ENCODE measurements at regions not wholly inside any gene's neighbourhood (a gene's known extent, or its start where the extent isn't known, plus 50 kb on each side); places are given as distances from the start of the nearest gene placed in this dataset.
"Not testable (repeated sequence)": the region's sequence is repeated elsewhere in the genome, so short reads cannot be mapped to it uniquely, and the experiment has no call there.

DNA sequence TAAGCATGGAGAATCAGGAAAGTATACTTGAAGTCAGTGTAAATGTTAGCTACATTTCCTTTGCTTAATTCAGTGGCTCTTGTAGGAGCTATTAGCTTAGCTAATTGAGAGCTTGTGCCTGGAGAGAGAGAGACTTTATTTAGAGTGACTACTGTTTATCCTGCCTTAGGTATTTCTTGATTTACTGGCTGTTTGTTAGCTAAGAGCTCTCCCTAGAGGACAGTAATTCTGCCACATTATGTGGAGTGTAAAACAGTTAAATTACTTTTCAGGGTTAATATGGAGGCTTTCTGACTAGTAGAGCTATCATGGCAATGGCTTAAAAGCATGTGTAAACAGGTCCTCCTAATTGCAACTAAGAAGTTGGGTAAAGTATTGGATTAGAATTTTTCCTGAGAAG lies 306.5 kb upstream of the TECRL start:
- FAIRE-seq = no peak

DNA sequence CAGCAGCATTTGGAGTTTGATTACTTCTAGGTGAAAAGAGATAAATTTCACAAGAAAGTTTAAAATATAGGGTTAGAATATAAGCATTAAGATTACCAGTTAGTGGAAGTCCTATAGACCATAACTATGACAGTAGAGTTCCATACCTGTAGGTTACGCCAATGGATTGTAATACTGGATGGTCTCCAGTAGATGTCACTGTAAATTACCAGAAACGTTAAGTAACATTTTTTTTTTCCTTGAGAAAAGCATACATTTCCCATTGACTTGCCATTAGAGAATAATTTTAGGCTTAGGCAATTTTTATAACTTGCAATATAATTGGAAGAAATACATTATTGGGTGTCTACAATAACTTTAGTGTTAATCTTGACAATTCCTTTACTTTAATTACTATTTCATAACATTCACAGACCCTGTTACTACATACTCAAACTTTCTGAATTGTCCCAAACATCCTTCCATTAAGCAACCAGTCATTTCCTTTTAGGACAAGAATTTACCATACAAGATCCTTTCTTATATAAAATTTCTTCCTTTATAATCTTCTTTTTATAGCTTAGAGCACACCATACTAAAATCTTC lies 304.1 kb upstream of the TECRL start:
- FAIRE-seq = peak; percentile 75

DNA sequence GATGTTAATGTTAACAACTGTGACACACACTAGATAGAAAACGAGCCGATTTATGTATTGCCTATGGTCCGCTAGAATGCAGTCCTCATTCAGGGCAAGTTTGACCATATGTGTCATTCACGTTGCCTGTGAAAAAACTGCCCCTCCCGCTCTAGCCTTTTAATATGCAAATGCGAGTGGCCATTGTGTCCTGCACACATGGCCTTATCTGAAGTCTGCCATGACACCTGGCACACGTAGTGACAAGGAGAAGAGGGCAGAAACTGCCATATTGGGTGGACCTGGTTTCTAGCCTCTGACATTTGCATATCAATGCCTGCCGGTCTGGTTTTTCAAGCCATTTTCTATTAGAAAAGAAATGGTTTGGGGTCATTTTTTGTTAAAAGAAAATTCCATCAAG lies 303.3 kb upstream of the TECRL start:
- FAIRE-seq = no peak

DNA sequence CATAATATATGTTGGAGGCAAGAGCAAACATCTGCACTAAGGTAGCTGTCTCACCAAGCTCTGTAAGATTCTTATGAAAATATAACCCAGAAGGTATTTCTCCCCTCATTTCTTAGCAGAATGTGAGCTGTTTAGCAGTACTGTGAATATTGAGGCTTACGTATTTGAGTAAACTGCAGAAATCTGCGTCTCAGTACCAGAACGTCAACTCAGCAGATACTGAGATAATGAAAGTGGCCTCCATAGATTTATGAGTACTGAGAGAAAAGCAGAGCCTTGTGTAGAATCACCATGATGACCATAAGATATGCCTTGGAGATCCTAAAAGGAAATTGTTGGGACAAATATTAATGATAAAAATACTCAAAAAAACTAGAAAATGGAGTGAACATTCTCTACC lies 296.7 kb upstream of the TECRL start:
- no peak for FAIRE-seq

DNA sequence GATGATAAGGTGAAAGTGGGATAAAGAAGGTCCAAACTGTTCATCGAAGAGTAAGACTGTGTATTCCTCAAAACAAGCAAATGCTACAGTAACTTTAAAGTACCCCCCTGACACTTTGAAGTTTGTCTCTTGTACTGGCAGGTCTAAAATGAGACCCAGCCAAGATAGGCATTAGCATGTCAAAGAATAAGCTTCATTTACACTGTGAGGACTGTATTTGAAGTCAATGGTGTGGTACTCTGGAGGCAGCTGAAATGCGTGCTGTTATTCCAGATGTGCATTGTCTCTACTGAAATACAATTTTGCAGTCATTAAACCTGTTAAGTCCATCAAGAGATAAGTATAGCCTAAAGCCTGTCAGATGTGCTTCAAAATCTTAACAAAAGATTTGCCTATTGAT lies 288.9 kb upstream of the TECRL start:
- FAIRE-seq = no peak

DNA sequence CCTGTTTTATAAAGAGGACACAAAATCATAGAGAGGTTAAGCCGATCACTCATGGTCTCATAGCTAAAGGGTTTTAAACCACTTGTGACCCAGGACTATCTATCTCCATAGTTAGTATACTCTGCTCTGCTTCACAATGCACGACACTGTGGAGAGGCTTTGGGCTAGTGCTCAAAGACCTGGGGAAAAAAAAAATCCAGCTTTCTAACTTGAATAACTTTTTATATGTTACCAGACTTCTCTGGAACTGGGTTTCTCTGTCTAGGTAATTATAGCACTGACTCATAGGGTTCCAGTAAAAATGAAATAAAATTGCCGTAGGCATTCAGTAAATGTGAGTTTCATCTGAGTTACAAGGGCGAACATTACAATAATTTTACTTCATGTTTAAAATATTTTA lies 273.7 kb upstream of the TECRL start:
- no peak for FAIRE-seq

DNA sequence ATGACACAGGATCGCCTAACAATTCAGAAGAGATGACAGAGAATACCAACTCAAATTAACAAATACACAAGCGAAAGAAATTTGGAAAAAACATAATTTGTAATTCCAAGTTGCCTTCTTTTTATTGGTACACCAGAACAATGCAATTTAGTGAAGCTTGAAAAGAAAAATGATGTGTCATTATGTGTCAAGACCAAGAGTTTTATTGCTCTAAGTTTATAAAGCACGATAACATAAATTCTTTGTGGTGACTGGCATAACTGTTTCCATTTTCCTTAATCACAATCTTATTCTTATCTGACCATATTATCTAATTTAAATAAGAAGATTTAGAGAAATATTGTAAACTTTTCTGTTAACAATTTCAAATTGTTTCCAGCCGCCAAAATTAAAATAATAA lies 273.2 kb upstream of the TECRL start:
- FAIRE-seq = no peak

DNA sequence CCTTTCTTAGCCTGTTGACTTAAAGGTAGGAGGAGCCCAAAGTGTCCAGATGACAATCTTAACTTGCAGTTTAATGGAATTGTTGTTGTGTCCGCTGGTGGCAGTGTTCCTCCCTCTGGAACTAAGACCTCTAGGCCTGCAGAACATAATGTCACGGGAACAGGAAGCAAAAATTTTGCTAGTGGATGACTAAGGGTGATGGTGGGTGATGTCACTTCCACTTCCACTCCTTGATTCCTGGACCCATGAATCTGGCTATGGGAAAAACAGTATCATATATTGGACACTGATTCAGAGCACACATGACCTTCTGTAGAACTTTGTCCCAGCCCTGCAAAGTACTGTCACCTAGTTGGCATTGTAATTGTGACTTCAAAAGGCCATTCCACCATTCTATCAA lies 263.9 kb upstream of the TECRL start:
- not testable (repeated sequence) for FAIRE-seq

DNA sequence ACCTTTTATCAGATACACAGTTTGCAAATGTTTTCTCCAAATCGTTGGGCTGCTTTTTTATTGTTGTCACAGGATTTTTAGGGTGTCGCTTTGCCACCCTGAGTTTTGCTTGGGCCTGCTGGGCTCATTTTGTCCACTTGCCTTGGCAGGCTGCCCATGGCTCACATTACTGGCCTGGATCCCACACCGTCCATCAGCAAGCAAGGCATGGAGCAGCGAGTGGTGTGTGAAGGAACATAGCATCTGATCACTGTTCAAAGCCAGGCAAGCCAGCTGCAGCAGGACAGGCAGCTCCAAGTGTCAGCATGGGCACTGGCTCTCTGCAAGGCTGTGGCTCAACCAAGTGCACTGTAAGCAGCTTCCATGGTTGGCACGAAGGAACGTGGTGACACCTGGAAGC lies 261.4 kb upstream of the TECRL start:
- no peak for FAIRE-seq

DNA sequence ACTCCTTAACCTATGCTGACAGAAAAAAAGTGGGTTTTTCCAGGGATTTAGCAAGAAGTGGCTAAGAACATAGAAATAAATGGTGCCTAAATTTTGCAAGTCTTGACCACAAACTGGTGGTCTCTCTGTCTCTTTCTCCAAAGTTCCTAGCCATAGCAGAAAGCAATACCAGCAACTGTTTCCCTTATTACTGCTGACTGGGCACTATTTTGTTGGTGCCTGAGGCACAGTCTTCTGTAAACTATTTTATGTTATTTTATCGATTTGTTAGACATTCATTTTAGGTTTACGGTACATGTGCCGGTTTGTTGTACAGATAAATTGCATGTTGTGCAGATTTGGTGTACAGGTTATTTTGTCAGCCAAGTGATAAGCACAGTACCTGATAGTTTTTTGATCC lies 234.6 kb upstream of the TECRL start:
- FAIRE-seq = no peak

DNA sequence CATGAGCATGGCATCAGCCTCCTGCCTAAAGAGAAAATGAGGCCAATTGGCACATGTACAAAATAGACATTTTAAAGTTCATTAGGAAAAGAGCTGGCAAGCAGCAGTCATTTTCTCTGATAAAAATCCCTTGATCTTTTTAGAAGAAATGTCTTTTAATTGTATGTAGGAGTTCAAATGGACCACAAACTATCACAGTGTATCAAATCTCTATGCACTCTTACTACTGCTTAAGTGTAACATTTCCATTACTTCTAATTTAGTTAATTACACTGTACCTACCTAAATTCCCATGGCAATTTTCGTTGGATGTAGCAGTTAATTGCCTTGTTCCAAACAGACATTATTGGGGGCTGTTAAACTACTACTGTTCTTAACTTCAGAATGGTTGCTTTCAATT lies 233.7 kb upstream of the TECRL start:
- no peak for FAIRE-seq

DNA sequence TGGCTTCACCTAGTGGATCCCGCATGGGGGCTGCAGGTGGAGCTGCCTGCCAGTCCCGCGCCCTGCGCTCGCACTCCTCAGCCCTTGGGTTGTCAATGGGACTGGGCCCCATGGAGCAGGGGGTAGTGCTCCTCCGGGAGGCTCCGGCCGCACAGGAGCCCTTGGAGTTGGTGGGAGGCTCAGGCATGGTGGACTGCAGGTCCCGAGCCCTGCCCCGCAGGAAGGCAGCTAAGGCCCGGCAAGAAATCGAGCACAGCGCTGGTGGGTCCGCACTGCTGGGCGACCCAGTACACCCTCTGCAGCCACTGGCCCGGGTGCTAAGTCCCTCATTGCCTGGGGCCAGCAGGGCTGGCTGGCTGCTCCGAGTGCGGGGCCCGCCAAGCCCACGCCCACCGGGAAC lies 231.2 kb upstream of the TECRL start:
- FAIRE-seq = not testable (repeated sequence)

DNA sequence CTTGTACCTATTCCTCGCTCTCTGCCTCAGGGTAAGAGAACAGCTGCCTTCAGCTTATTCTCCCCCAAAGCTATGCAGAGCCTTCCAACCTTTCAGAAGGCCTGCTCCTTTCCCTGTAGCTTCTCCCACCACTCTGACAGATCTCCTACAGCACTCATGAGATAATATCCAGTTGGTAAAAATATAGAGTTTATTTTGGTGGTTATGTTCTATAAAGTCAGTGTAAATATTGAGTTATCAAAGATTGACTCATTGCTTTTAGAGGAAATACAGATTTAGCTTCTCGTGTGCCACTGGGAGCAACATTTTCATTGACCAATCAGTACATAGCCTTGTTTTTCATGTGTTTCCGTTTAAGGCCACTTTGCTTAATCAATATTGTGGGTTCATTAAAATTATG lies 216.2 kb upstream of the TECRL start:
- no peak for FAIRE-seq

DNA sequence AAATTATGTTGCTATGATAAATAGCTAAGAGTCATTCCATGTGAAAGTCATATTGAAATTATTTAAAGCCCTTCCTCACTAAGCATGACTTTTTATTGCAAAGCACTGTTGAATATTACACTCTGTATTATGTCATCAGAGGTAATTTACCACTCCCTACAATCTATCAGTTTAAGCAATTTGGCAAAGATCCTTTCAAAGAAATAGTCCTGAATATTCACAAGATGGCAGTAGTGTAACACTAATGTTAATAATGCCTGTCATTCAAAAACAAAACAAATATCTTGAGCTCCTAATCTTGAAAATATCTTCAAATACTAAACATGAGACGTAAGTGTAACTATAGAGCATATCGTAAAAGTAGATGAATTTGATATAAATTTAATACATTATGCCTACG lies 208.6 kb upstream of the TECRL start:
- FAIRE-seq = peak; percentile 80

DNA sequence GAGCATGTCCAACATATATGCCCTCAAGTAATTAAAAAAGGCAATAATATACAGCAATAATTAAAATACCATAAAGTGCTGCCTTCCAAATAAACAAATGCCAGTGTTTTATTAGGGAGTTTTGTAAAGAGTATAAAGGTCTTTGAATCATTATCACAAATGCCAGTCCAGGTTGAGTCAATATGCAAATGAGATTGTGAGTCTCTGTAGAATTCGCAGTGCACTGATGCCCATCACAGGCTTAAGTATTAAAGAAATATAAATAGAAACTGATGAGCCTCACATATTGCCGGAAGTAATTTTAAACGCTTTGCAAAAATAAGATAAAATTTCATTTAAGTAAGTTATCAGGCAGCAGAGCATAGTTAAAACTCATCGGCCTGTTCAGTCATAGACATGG lies 205.0 kb upstream of the TECRL start:
- FAIRE-seq = no peak

DNA sequence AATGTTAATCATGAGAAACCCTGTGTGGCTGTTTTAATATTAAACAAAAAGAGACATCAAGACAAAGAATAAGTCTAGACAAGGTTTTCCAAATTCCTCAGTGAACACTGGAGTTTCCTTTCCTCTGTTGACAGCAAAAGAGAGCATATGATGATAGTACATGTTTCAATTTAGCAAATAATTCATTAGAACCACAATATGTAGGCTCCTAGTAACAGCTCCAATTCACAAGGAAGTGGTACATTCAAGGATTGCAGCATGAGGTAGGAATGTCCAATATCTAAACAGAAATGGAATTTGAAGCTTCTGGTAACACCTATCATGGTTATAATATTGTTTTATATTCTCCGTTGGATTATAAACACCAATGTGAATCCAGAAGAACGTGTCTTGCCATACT lies 203.8 kb upstream of the TECRL start:
- no peak for FAIRE-seq

DNA sequence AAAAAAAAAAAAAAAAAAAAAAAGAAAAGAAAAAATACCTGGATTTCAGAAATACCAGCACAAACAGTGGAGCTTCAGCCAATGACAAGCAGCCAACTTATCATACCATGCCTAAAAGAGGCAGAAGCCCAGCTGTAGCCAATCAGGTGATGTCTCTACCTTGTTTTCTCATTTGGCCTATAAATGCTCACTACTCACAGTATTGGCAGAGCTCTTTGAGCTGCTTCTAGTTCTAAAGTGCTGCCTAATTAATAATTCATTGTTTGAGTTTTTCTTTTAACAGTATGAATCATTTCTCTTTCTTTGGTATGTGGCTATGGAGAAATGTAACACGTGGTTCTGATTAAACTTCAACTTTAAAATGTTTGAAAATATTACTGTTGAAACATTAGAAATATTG lies 188.8 kb upstream of the TECRL start:
- no peak for FAIRE-seq

DNA sequence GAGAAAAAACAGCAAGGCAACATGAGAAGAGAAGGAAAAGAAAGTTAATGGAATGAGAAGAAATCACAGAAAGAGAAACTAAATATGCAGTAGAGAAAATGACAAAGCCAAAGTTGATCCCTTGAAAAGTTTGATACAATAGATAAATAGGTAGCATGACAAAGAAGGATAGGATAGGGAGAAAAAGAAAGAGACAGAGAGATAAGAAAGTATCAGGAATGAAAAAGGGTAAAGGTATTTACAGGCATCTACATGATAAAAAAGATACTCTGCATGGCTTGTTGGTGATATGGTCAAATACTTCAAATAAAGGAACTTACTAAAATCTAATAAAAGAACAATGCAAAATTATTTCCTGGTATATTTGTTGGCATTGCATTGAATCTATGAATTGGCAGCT lies 185.5 kb upstream of the TECRL start:
- no peak for FAIRE-seq

DNA sequence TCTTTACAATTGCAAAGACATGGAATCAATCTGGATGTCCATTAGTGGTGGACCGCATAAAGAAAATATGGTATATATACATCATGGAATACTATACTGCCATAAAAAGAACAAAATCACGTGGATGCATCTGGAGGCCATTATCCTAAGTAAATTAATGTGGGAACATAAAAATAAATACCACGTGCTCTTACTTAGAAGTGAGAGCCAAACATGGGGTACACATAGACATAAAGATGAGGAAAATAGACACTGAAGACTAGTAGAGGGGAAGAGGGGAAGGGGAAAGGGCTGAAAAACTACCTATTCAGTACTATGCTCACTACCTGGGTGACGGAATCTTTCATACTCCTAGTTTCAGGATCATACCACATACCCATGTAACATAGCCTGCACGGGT lies 179.3 kb upstream of the TECRL start:
- no peak for FAIRE-seq

DNA sequence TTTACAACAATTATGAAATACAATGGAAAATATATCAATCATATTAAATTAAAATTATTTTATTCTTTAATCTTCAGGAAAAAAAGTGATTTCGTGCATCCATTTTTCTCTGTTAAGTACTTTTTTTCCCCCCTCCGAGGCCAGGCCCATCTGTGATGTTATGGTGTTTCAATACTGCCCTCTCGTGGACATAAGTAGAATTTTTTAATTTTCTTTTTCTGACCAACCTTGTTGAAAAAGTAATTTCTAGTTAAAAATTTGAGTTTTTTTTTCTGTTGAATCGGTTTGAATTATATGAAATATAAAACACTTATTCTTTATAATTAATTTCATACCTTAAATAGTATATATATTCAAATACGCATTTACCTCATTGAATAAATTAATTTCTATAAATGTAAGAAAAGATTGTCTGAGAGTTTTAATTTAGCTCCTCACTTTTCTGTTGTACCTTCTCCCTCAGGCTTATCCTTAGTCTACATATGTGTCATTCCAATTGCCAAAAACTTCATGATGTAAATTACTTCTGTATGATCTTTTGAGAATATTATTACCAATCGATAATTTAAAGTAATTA lies 175.8 kb upstream of the TECRL start:
- peak; percentile 97 for FAIRE-seq

DNA sequence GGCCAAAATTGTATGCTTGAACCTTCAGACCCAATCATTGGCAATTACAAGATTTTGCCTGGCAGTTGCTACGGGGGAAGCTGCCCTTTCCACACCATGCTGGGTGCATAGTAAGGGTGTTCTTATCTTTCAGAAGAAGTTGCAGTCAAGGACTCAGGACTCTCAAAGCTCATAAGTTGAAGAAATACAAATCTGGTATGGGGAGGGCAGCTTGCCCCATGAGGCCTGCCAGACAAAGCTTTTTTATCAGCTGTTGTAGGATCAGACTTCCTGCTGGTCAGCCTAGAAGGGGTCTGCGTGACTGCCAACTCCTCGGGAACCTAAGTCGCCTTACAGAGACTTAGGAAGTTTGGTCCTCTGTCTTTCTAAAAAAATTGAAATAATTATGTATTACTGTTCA lies 174.9 kb upstream of the TECRL start:
- FAIRE-seq = no peak

DNA sequence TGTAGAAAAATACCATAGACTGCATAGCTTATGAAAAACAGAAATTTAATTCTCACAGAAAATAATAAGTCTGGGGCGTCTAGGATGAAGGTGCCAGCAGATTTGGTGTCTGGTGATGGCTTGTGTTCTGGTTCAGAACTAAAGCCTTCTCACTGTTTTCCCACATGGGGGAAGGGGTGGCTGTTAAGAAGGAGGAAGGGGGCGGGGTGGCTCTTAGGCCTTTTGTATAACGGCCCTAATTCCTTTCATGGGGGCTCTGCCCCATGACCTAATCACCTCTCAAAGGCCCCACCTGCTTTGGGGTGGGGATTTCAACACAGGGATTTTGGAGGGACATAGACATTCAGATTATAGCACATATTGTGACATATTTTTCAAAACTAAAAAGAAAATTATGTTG lies 173.2 kb upstream of the TECRL start:
- FAIRE-seq = no peak

DNA sequence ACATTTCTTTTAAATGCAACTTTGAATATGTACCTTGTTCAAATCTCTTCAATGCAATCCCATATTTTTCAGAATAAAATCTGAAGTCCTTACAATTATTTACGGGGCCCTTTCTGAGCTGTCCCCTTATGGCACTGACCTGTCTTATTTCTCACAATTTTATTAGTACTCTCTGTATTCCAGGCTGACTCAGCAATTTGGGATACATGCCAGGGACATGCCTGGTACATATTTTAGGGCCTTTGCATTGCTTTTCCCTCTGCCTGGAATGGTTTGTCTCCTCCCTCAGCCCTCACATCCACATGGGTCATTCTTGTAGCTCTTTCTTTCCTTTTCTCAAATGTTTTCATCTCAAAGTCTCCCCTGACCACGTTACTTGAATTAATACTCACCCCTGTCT lies 172.2 kb upstream of the TECRL start:
- no peak for FAIRE-seq

DNA sequence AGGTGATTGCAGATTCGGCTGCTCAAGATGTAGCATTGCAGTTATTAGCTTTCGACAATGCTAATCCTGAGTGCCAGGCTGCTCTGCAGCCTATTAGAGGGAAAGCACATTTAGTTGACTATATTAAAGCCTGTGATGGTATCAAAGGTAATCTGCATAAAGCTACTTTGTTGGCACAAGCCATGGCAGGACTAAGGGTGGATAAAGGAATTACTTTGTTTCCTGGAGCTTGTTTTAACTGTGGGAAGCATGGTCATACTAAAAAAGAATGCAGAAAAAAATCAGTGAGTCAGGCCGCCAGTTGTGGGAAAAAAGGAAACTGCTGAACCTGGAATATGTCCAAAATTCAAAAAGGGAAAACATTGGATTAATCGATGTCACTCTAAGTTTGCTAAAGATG lies 154.9 kb upstream of the TECRL start:
- no peak for FAIRE-seq

DNA sequence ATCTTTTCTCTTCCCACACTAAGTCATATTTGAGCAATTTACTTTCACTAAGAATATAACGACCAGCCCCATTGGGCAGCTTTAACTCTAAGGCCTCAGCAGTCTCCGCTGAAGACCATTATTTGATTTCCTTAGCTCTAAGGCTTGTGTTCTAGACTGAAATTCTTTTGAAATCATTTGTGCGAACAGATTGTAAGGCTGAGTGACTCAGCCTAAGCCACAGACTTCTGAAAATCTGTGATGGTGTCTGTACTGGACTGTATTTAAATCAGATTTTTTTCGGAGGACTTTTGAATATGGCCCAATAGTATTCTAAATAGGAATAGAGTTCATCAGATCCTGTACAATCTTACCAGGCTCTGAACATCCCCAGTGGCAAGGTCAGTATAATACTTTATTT lies 150.3 kb upstream of the TECRL start:
- FAIRE-seq = no peak

DNA sequence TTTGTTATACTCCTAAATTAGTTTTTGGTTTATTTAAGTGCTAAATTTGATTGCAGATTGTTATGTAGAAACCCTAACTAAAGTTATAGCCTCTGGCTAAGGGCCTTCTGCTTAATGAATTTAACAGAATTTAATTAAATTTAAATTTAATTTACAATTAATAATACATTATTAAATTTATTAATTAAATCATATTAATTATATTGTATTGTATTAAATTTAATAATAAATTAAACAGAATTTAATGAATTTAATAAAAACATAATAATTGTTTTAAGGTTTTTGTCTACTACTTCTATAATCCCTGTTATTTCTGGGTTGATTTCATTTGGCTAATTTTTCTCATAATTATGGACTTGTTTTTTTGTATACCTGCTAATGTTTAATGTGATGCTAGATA lies 141.9 kb upstream of the TECRL start:
- FAIRE-seq = peak; percentile 58

Measured in TTC549 (cell line).